Hepatic stellate cell (primary cell): ENCODE measurements at regions not wholly inside any gene's neighbourhood (a gene's known extent, or its start where the extent isn't known, plus 50 kb on each side); places are given as distances from the start of the nearest gene placed in this dataset.
"Not testable (repeated sequence)": the region's sequence is repeated elsewhere in the genome, so short reads cannot be mapped to it uniquely, and the experiment has no call there.

Experiments
- DNase-seq: peaks from one replicate; pipeline ENCODE4 v3.0.0; 2011; ENCODE audit warnings: low spot score

DNA sequence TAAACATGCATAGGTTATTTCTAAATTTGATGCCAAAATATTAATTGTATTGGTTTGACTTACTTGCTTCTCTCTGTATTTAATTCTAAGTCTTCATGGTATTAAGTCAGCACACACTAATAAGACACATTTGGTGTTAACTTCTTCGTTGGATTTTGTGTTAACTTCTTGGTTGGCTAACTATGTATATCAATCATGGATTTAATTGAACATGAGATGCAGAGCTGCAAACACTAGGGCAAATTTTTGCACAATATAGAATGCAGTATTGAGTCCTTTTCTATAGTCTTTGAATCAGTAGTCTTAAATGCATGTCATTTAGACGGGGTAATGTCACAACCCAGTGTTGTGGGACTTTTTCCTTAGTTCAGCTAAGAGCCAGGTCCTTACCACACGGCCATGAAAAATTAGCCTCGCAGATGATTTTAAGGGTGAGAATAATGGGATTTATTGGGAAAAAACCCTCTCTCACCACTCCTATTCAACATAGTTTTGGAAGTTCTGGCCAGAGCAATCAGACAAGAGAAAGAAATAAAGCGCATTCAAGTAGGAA is 142.9 kb upstream of the TRIM24 start:
- DNase-seq, result no peak

DNA sequence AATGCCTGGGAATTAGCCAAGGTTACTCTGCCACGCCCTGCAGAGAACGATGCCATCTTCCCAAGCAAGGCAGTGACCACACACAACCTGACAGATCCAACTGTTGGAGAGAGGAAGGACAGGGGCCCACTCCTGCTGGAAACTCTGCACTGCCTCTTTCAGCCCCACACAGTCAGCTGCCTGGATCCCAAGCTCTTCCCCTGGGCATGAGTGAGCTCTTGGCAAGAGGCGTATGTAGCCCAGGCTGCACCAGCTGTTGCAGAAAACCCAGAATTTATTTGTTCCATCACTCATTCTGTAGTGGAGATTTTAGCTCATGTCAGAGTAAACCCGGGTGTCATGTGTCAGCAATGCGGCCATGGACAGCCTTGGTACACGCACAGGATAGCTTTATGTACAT is 135.1 kb upstream of the TRIM24 start:
- DNase-seq, result no peak

DNA sequence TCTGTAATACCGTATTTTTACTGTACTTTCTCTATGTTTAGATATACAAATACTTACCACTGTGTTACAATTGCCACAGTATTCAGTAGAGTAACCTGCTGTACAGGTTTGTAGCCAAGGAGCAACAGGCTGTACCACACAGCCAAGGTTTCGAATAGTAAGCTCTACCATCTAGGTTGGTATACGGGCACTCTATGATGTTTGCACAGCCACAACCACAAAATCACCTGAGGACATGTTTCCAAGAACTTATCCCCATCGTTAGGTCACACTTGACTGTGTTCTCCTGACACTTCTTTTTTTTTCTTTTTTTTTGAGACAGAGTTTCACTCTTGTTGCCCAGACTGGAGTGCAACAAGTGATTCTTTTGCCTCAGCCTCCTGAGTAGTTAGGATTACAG is 134.6 kb upstream of the TRIM24 start:
- DNase-seq, result no peak

DNA sequence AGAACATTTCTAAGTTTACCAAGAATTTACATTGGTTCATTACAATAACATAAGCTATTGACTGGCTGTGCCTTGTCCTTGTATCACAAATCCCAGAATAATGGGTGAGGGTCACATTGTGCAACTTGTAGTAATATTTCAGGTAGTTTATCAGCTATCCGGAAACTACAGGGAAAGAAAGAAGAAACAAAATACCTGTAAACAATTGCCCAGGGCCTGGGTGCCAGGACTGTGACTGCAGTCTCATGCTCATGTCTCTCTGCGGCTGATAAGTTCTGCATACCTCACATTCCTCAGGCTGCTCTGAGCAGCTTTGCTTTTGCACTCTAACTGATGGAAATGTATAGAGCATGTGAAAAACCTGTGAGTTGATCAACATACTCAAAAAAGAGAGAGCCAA is 131.8 kb upstream of the TRIM24 start:
- no peak for DNase-seq

DNA sequence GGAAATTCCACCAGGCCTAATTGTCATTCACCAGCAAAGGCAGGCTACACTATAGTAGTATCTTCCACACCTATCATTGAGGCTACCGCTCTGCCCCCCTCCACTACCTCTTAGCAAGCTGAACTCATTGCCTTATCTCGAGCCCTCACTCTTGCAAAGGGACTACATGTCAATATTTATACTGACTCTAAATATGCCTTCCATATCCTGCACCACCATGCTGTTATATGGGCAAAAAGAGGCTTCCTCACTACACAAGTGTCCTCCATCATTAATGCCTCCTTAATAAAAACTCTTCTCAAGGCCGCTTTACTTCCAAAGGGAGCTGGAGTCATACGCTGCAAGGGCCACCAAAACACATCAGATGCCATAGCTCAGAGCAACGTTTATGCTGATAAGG is 127.2 kb upstream of the TRIM24 start:
- not testable (repeated sequence) for DNase-seq

DNA sequence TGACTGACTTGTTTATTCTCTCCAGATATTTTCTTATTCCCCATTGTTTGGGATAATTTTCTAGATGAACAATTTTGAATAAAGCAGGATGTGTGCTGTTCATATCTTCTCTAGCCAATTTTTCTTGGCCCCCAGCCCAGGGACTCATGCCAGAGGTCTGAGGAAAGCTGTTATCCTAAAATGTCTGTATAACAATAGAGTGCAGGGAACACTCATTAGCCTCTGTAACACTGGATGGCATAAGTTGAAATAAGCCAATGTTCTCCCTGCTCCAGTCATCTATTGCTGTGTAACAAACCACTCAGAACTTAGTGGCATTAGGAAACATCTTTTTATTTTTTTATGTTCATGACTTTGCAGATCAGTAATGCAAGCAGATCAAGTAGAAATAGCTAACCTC is 121.7 kb upstream of the TRIM24 start:
- DNase-seq, result no peak

DNA sequence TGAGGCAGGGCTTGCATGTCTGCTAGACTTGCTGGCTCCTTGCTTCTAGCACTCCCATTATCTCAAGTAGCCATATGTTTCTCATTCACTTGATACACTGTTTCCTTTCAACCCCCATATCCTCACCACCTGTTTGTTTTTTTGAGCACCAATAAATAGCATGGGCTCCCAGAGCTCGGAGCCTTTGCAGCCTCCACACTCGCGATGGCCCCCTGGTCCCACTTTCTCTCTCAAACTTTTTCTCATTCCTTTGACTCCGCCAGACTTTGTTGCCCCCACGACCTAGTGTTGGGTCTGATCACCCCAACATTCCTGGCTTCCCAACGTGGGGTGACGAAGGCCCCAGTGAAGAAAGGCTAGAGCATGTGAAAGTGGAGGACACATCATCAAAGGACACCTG is 120.8 kb upstream of the TRIM24 start:
- not testable (repeated sequence) for DNase-seq

DNA sequence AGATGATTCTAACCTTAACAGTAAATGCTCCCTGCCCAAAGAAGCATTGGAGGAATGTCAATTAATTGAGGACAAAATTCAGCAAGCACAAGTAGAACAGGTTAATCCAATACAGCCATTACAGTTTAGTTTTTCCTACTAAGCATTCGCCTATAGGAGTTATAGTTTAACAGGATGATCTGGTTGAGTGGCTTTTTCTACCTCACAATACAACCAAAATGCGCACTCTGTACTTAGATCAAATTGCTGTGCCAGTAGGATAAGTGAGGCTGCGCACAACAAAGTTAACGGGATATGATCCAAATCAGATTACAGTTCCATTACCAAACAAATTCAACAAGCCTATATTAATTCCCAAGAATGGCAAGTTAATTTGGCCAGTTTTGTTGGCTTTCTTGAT is 117.1 kb upstream of the TRIM24 start:
- DNase-seq, result no peak

DNA sequence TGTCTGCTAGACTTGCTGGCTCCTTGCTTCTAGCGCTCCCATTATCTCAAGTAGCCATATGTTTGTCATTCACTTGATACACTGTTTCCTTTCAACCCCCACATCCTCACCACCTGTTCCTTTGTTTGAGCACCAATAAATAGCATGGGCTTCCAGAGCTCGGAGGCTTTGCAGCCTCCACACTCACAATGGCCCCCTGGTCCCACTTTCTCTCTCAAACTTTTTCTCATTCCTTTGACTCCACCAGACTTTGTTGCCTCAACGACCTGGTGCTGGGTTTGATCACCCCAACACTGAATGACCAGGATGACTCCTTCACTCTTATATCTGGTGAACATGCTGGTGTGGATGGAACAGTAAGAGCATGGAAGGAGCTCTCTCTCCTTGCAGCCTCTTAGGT is 114.5 kb upstream of the TRIM24 start:
- DNase-seq, result no peak

DNA sequence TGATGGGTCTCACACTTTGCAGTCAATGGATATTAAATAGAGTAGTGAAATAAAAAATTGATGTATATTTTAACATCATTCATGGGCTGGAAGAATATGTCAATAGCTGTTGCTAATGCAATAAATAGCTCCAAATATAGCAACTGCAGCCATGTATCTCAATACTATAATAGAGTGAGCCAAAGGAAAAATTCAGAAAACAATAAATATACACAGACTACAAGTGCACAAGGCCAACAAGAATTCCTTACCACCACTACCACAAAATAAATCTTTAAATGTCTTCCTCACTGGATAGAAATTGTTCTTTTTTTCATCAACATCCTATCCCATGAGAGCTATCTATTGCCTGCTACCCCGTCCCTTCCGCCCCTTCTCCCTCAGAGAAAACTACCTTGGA is 113.1 kb upstream of the TRIM24 start:
- DNase-seq, result no peak

DNA sequence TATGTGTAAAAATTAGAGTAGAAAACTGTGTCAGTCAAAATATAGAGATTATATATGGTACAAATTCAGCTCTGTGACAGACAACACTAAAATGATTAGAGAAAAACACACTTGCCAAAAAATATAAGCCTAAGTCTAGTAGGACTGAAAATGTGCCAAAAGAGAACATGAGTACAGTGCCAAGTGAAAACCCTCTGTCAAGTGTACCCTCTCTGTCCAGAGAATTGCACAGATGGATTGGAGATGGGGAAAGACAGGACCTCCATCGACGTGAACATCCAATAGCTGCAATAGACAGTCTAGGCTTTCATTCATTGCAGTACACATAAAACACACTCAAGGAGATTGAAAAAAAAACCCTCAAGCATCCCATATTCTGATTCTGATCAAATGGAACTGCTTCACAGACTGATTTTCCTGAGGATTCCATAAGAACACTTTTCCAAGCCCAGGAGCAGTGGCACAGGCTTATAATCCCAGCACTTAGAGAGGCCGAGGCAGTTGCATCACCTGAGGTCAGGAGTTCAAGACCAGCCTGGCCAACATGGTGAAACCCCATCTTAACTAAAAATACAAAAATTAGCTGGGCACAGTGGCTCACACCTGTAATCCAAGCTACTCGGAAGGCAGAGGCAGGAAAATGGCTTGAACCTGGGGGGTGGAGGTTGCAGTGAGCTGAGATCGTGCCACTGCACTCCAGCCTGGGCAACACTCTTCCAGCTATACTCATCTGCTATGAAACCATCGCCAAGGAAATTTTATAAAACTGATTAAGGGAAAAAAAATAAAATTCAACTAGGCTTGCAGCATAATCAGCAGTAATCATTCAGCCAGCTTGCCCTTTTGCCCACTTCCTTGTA is 110.0 kb upstream of the TRIM24 start:
- no peak for DNase-seq

DNA sequence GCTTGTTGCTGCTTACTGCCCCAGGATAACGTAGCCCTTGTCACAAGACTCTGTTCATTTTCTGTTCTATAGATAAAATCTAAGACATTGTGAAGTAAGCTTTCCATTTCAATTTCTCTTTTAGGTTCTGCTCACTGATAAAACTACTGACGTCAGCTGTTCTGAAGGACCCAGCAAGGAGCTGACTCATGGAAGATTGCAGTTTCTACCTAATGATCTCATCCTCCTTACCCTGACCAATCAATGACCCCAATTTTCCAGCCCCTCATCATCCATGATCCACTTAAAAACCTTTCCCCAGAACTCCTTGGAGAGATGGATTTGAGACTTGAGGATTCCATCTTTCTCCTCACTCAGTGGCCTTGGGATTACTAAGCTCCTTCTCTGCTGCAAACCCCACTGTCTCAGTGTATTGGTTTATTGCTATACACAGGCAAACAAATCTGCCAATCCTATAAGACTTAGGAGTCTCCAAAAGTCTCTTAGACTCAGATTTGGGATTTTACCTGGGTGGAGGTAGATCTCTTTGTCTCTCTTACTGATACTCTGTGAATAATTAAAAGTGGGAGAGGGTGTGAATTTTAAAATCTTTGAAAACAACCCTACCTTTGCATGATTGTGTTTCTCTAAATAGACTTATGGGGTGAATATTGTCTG is 109.2 kb upstream of the TRIM24 start:
- no peak for DNase-seq

DNA sequence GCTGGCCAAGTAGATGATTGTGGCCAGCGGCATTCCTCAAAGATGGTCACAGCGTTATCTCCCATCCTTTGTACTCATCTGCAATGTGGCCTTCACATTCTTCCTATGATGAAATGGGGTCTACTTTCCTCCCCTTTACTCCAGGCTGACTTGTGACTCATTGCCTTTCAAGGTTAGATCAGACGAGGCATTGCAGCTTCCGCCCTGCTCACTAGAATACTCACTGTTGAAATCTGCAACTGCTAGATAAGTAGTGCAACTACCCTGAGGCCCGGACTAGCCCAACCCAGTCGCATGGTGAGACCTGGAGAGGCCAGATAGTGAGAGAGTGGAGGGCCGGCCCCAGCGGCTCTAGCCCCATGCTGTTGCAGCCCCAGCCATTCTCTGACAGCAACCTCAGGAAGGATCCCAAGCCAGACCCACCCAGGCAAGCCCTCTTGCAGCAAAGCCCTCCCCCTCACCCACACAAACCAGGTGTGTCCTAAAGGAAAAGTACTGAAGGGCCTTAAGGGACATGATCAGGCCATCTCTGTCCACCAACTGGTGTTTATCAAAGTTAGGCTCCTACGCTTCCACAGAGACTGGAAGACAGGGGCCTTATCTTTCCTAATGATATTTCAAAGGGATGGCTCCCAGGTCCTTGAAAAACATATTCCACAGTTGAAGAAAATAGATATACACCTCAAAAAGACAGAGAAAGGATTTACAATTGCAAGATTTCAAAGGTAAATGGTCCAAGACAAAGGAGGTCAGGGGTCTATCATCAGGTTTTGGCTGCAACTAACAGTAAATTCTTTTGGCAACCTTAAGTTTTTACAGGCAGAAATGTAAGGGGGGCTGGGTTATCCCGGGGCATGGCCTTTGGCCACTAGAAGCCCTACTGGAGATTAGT is 107.2 kb upstream of the TRIM24 start:
- no peak for DNase-seq

DNA sequence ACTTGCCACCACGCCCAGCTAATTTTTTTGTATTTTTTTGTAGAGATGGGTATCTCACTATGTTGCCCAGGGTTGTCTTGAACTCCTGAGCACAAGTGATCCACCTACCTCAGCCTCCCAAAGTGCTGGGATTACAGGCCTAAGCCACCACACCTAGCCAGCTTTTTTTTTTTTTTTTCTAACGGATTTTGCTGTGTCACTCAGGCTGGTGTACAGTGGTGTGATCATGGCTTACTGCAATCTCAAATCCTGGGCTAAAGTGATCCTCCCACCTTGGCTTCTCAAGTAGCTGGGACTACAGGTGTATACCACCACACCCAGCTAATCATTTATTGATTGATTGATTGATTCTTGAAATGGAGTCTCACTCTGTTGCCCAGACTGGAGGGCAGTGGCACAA is 106.0 kb upstream of the TRIM24 start:
- DNase-seq, result no peak

DNA sequence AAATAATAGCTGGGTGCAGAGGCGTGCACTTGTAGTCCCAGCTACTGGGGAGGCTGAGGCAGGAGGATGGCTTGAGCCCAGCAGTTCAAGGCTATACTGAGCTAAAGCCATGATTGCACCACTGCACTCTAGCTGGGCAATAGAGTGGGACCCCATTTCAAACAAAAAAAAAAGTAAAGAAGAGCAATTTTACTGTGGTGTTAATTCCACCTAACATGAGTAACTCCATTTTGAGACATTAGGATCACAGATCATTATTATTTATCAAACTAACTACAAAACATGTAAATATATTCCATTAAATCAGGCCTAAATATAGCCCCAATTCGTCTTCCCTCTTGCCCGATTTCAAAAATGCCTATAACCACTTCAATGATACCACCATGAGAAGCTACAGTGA is 104.8 kb upstream of the TRIM24 start:
- no peak for DNase-seq

DNA sequence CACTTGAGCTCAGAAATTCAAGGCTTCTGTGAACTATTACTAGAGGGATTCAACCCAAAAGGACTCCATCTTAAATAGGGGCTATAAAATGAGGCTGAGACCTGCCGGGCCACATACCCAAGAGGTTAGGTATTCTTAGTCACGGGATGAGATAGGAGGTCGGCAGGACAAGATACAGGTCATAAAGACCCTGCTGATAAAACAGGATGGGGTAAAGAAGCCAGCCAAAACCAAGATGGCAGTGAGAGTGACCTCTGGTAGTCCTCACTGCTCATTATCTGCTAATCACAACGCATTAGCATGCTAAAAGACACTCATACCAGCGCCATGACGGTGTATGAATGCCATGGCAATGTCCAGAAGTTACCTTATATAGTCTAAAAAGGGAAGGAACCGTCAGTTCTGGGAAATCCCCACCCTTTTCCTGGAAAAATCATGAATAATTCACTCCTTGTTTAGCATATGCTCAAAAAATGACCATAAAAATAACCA is 101.2 kb upstream of the TRIM24 start:
- no peak for DNase-seq

DNA sequence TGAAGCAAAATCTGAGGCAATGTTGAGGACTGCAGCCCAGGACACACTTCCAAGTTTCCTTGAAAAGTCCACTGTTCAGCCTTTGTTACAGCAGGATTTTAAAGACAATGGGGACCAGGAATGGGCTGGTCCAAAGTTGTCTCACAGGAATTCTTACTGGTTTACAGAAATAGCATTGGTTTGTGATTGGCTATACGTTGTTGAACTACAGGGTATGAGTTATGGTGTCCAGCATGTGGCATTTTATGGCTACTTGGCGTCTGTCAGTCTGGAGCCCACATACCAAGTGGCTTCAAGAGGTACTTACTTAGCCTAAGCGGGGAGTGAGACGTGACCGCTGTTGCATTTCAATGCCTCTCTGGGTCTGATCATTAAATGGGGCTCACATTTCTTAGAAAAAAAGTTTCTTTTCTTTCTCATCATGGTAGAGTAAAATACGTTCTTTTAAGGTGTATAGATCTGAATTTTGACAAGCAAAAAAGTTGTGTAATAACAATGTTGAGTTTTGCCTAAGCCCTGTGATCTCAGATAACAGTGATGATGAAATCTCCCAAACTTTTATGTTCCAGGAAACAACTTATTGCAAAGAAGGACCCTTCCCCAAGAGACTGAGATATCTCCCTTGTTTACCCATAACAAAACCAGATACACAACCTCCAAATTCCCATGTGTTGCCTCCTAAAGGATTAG is 100.0 kb upstream of the TRIM24 start:
- DNase-seq, result no peak

DNA sequence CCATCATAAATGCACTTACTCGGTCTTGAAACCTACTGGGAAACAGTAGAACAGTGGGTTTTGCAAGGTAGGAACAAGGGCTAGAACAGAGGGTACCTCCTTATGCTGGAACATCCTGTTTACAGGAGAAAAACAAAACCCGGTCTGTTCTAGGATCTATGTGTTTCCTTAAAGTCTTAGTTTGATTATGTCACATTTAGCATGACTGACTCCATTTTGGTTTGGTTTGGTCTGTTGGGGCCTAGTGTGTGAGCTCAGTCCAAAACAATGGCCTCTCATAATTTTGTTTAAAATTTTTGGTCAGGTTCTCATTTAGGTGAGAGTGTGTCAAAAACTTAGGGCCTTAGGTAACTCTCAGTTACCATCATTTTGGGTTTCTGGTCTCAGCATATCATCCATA is 96.3 kb upstream of the TRIM24 start:
- DNase-seq, result no peak

DNA sequence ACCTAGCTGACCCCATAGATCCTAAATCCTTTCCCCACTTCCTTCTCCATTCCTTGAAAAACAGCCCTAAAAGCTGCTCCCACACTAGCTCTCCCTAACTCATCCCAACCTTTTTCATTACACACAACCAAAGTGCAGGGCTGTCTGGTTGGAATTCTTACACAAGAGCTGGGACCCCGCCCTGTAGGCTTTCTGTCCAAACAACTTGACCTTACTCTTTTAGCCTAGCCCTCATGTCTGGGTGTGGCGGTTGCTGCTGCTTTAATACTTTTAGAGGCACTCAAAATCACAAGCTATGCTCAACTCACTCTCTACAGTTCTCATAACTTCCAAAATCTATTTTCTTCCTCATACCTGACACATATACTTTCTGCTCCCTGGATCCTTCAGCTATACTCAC is 93.9 kb upstream of the TRIM24 start:
- not testable (repeated sequence) for DNase-seq

DNA sequence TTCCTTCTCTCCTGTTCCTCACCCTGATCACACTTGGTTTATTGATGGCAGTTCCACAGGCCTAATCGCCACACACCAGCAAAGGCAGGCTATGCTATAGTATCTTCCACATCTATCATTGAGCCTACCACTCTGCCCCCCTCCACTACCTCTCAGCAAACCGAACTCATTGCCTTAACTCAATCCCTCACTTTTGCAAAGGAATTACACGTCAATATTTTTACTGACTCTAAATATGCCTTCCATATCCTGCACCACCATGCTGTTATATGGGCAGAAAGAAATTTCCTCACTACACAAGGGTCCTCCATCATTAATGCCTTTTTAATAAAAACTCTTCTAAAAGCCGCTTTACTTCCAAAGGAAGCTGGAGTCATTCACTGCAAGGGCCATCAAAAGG is 93.4 kb upstream of the TRIM24 start:
- not testable (repeated sequence) for DNase-seq

DNA sequence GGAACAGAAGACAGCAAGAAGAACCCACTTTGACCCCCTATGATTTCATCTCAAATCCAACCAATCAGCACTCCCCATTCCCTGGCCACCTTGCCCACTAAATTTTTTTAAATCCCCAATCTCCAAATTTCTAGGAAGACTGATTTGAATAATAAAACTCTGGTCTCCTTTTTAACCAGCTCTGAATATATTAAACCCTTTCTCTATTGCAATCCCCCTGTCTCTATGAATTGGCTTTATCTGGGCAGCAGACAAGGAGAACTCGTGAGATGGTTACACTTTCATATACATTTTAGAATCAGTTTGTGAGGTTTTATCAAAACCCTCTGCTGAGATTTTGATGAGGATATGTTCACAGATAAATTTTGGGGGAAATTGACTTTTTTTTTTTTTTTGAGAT is 90.3 kb upstream of the TRIM24 start:
- no peak for DNase-seq

DNA sequence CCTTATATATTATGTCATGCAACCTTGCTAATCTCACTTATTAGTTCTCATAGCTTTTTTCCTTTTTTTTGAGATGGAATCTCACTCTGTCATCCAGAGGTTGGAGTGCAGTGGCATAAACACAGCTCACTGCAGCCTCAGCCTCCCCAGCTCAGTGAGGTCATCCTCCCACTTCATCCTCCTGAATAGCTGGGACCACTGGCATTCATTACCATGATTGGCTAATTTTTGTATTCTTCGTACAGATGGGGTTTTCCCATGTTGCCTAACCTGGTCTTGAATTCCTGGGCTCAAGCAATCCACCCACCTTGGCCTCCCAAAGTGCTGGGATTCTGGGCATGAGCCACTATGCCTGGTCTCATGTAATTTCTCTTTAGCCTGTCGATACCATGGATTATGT is 89.1 kb upstream of the TRIM24 start:
- DNase-seq, result no peak
